SK-N-SH (cell line): ENCODE measurements at regions not wholly inside any gene's neighbourhood (a gene's known extent, or its start where the extent isn't known, plus 50 kb on each side); places are given as distances from the start of the nearest gene placed in this dataset.
A peak's percentile ranks its signal among the peaks of the same experiment; 100 is the strongest.

Experiments
- CTCF ChIA-PET: fragments of 300-600, 350-600 bp; formaldehyde crosslinking; extraction: SDS; loops from one replicate; lab custom pipeline; 2021; lab: Yijun Ruan, JAX
- POLR2A ChIA-PET: fragments of 350-600 bp; sonication (Branson Sonifier 250); formaldehyde crosslinking; extraction: SDS; loops from one replicate; lab custom pipeline; 2020; ENCODE audit warnings: antibody characterized with exemption, inconsistent platforms; lab: Yijun Ruan, JAX
- DNase-seq: peaks from one replicate; pipeline ENCODE4 v3.0.0; 2012
- H2AFZ ChIP-seq: fragments of 200-600 bp; sonication (generic); 2 replicates; pipeline ENCODE4 v1.8.1; 2016; ENCODE audit warnings: antibody characterized with exemption, mild to moderate bottlenecking, low read depth
- H3F3A ChIP-seq: fragments of 200-600 bp; sonication (generic); replicated peaks from 2 replicates; pipeline ENCODE3; 2016; ENCODE audit warnings: antibody characterized with exemption, mild to moderate bottlenecking; ENCODE audit not compliant: insufficient read depth
- H3K27ac ChIP-seq, 2 experiments: fragments of 200-500 bp in 1 of 2; fragments of 200-600 bp in 1 of 2; sonication (Bioruptor generic) in 1 of 2; sonication (generic), shearing (Covaris generic) in 1 of 2; 2 replicates each; pipeline versions ENCODE4 v1.5.1 to v1.6.1; 2014 to 2016; ENCODE audit warnings: low read depth in 2 of 2, inconsistent platforms in 1 of 2, low read length in 1 of 2, mild to moderate bottlenecking in 1 of 2, mixed read lengths in 1 of 2
- H3K27me3 ChIP-seq: fragments of 200-600 bp; sonication (generic), shearing (Covaris generic); 2 replicates; pipeline ENCODE4 v1.6.1; 2016; ENCODE audit warnings: mixed run types; ENCODE audit not compliant: insufficient read depth
- H3K36me3 ChIP-seq, 2 experiments: fragments of 200-500 bp in 1 of 2; fragments of 200-600 bp in 1 of 2; sonication (Bioruptor generic) in 1 of 2; sonication (generic) in 1 of 2; replicated peaks in 1 of 2; 2 replicates each; pipeline versions ENCODE3 to v1.5.1; 2014 to 2016; ENCODE audit warnings: low read length in 1 of 2, mild to moderate bottlenecking in 1 of 2; ENCODE audit not compliant: insufficient read depth in 2 of 2, control insufficient read depth in 1 of 2
- H3K4me1 ChIP-seq, 2 experiments: fragments of 200-500 bp in 1 of 2; fragments of 200-600 bp in 1 of 2; sonication (Bioruptor generic) in 1 of 2; sonication (generic), shearing (Covaris generic) in 1 of 2; 2 replicates each; pipeline versions ENCODE4 v1.5.1 to v1.6.1; 2014 to 2016; ENCODE audit warnings: low read depth in 1 of 2, low read length in 1 of 2, mixed run types in 1 of 2; ENCODE audit not compliant: insufficient read depth in 2 of 2, control insufficient read depth in 1 of 2
- H3K4me2 ChIP-seq: fragments of 200-600 bp; sonication (generic), shearing (Covaris generic); 2 replicates; pipeline ENCODE4 v1.6.1; 2017; ENCODE audit warnings: mixed run types
- H3K4me3 ChIP-seq, 2 experiments: fragments of 200-500 bp in 1 of 2; fragments of 200-600 bp in 1 of 2; sonication (Bioruptor generic) in 1 of 2; sonication (generic), shearing (Covaris generic) in 1 of 2; 2 replicates each; pipeline versions ENCODE4 v1.5.1 to v1.8.1; 2014 to 2016; ENCODE audit warnings: low read depth in 2 of 2, inconsistent platforms in 1 of 2, low read length in 1 of 2, mild to moderate bottlenecking in 1 of 2, mixed read lengths in 1 of 2, moderate library complexity in 1 of 2
- H3K79me2 ChIP-seq: fragments of 200-600 bp; sonication (generic); 2 replicates; pipeline ENCODE4 v1.8.1; 2017; ENCODE audit warnings: mild to moderate bottlenecking; ENCODE audit not compliant: insufficient read depth
- H3K9ac ChIP-seq: fragments of 200-600 bp; sonication (generic); 2 replicates; pipeline ENCODE4 v1.6.1; 2017; ENCODE audit warnings: mixed run types
- H3K9me2 ChIP-seq: fragments of 200-600 bp; sonication (generic); 2 replicates; pipeline ENCODE4 v1.6.1; 2017; ENCODE audit warnings: mixed run types
- H3K9me3 ChIP-seq: fragments of 200-600 bp; sonication (generic); 2 replicates; pipeline ENCODE4 v1.6.1; 2017; ENCODE audit warnings: mixed run types, mild to moderate bottlenecking, moderate library complexity
- H4K20me1 ChIP-seq: fragments of 200-600 bp; sonication (generic); 2 replicates; pipeline ENCODE4 v1.6.1; 2017; ENCODE audit warnings: mild to moderate bottlenecking, mixed run types; ENCODE audit not compliant: insufficient read depth
- EZH2phosphoT487 ChIP-seq: fragments of 200-600 bp; sonication (generic); IDR thresholded peaks from 2 replicates; pipeline ENCODE4 v1.6.1; 2017; ENCODE audit warnings: low read depth, mixed run types, mild to moderate bottlenecking, antibody characterized with exemption, moderate library complexity, borderline replicate concordance
- FOXM1 ChIP-seq: IDR thresholded peaks from 2 replicates; pipeline ENCODE4 v1.4.0; 2012; ENCODE audit warnings: low read depth, mild to moderate bottlenecking
- GABPA ChIP-seq: IDR thresholded peaks from 2 replicates; pipeline ENCODE4 v1.4.0; 2012; ENCODE audit warnings: low read depth, mild to moderate bottlenecking
- GATA2 ChIP-seq: sonication (generic); formaldehyde crosslinking; IDR thresholded peaks from 2 replicates; pipeline ENCODE4 v1.5.0; 2020; ENCODE audit warnings: mild to moderate bottlenecking, missing genetic modification reagents
- IRF3 ChIP-seq: fragments of 150-350 bp; IDR thresholded peaks from 2 replicates; pipeline ENCODE4 v1.6.1; 2016; ENCODE audit warnings: mild to moderate bottlenecking, low read depth, low read length
- PBX3 ChIP-seq: IDR thresholded peaks from 2 replicates; pipeline ENCODE4; 2012
- RCOR1 ChIP-seq: fragments of 150-350 bp; IDR thresholded peaks from 2 replicates; pipeline ENCODE4 v1.6.1; 2017; ENCODE audit warnings: antibody characterized with exemption, low read length
- SIN3A ChIP-seq: IDR thresholded peaks from 2 replicates; pipeline ENCODE4 v1.6.1; 2012; ENCODE audit warnings: low read depth, mild to moderate bottlenecking, low read length, moderate library complexity, borderline replicate concordance
- SMC3 ChIP-seq: IDR thresholded peaks from 2 replicates; pipeline ENCODE4 v1.6.1; 2012; ENCODE audit warnings: low read depth, low read length, improper control_type of control experiment
- TAF1 ChIP-seq: IDR thresholded peaks from 2 replicates; pipeline ENCODE4 v1.6.1; 2012; ENCODE audit warnings: low read depth, mild to moderate bottlenecking, low read length, moderate library complexity, borderline replicate concordance
- TCF12 ChIP-seq: IDR thresholded peaks from 2 replicates; pipeline ENCODE4 v1.4.0; 2012
- TEAD4 ChIP-seq: IDR thresholded peaks from 2 replicates; pipeline ENCODE4 v1.4.0; 2012; ENCODE audit warnings: mild to moderate bottlenecking, borderline replicate concordance; ENCODE audit not compliant: insufficient read depth
- YY1 ChIP-seq: IDR thresholded peaks from 2 replicates; pipeline ENCODE4 v1.4.0; 2012; ENCODE audit warnings: low read depth, mild to moderate bottlenecking
- WGBS: methylation state at CpG from one replicate; pipeline ENCODE4 v1.1.6; 2017; ENCODE audit warnings: low lambda C conversion rate; 5-methylcytosine and 5-hydroxymethylcytosine counted together

GRCh38 chr9:82677086-82677485 is 385.9 kb downstream of the RASEF start:
- no peak for DNase-seq
- H3K4me1 ChIP-seq: peaks cover 0 to 11% of the 10 kb centered on the region in 2 experiments; a peak in 2 of 4 replicates
- WGBS: 13% methylated on average over 1 of the region's 1 CpG
- no peaks in the 10 kb centered on the region for H3K9me2 ChIP-seq
- H2AFZ ChIP-seq: no peak overlapping the region
- no peak for TF ChIP-seq TEAD4
- TF ChIP-seq SIN3A: no peak
- no peak for TF ChIP-seq EZH2phosphoT487
- no peak for TF ChIP-seq GABPA
- TF ChIP-seq IRF3: no peak
- TF ChIP-seq TAF1: no peak
- no peak for TF ChIP-seq FOXM1
- TF ChIP-seq YY1: no peak
- H3K4me2 ChIP-seq: no peak overlapping the region
- H3K9ac ChIP-seq: no peak overlapping the region
- no peaks in the 10 kb centered on the region for H3K9me3 ChIP-seq
- H3K27ac ChIP-seq: no peak overlapping the region
- H4K20me1 ChIP-seq: no peaks in the 10 kb centered on the region
- no peaks in the 10 kb centered on the region for H3K79me2 ChIP-seq
- H3K27me3 ChIP-seq: no peaks in the 10 kb centered on the region
- no peak overlapping the region for H3K4me3 ChIP-seq
- no peaks in the 10 kb centered on the region for H3F3A ChIP-seq
- CTCF ChIA-PET: interaction anchor here (0.6 kb wide), 1 partner anchor 144 kb away, joined by 3 read pairs; no protein-coding TSS in a partner anchor
- H3K36me3 ChIP-seq: no peaks in the 10 kb centered on the region
- POLR2A ChIA-PET: no interaction called here

- no peak for TF ChIP-seq RCOR1
- no peak for TF ChIP-seq TCF12
- no peak for TF ChIP-seq TEAD4
- no peak for TF ChIP-seq GATA2 (CRISPR knock-in tag)
- no peak for TF ChIP-seq PBX3
- no peak for TF ChIP-seq YY1
- no peak for TF ChIP-seq FOXM1
- no peak for TF ChIP-seq IRF3
- TF ChIP-seq TAF1: no peak
- TF ChIP-seq SMC3: no peak
- 36% methylated on average over 2 of the region's 2 CpGs for WGBS
These were observed 383.5 kb downstream of the RASEF start for GRCh38 chr9:82679472-82679871.

More at GRCh38 chr9:82679472-82679871, 383.5 kb downstream of the RASEF start:
- Histone ChIP-seq H3K36me3 (no peaks in the 10 kb centered on the region), H3K4me2 (no peak overlapping the region), H3K9ac (no peak overlapping the region), H3K9me3 (no peaks in the 10 kb centered on the region), H3K4me3 (no peak overlapping the region), H2AFZ (no peak overlapping the region), H3K27ac (peak overlapping the region in 1 of 2 experiments; percentile 76; a peak in 1 of 4 replicates), H3K27me3 (no peaks in the 10 kb centered on the region), H3F3A (no peaks in the 10 kb centered on the region), H3K4me1 (peaks cover 0 to 11% of the 10 kb centered on the region in 2 experiments; a peak in 2 of 4 replicates), H4K20me1 (no peaks in the 10 kb centered on the region), H3K9me2 (no peaks in the 10 kb centered on the region), H3K79me2 (no peaks in the 10 kb centered on the region)
- ChIA-PET POLR2A (no interaction called here), CTCF (no interaction called here)
- DNase-seq: no peak
